NCI-H1694 (cell line): ENCODE measurements at regions not wholly inside any gene's neighbourhood (a gene's known extent, or its start where the extent isn't known, plus 50 kb on each side); places are given as distances from the start of the nearest gene placed in this dataset.

ENCODE experiments used
- DNase-seq: peaks from one replicate; lab custom pipeline; 2025; lab: John Stamatoyannopoulos, UW

- DNase-seq: no peak
These were observed 276.9 kb downstream of the UQCRFS1 start for GRCh38 chr19:28936001-28936400.

DNA sequence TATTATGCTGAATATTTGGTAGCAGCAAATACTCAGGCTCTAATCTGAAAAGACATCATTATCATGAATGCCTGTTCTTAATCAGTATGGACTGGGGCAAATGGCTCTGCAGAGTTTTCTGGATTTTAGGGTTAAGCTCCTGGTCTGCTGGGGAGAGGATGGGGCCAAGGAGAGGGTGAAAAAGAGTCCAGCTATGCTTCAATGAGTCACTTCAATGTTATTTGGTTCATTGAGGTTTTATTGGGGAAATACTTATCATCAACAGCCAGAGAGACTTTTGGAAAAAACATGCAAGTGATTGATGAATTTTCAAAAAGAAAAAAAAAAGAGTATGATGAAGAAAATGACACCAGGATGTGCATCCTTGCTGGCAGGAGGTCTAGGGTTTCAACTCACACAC is 278.3 kb downstream of the UQCRFS1 start:
- no peak for DNase-seq

DNA sequence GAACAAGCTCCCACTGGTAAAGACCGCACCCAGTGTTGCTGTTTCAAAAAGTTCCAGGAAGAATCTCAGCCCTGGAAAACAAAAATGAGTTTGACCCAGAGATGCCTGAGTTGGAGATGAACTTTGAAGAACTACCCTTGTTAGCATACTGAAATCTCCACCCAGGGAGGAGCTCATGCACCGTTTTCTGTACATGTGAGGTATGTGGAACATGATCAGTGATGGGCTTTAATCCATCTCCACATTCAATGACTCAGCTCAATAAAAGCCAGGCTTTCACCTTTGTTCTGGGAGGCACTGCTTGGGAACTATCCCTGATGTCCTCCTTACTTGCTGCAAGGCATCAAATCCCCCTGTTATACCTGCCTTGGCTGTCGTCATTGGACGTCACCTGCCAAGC is 279.9 kb downstream of the UQCRFS1 start:
- no peak for DNase-seq

- DNase-seq: no peak
These were observed 280.5 kb downstream of the UQCRFS1 start for GRCh38 chr19:28932446-28932845.

- no peak for DNase-seq
These were observed 283.9 kb downstream of the UQCRFS1 start for GRCh38 chr19:28929006-28929405.

GRCh38 chr19:28927456-28927855 is 285.5 kb downstream of the UQCRFS1 start:
- no peak for DNase-seq

DNA sequence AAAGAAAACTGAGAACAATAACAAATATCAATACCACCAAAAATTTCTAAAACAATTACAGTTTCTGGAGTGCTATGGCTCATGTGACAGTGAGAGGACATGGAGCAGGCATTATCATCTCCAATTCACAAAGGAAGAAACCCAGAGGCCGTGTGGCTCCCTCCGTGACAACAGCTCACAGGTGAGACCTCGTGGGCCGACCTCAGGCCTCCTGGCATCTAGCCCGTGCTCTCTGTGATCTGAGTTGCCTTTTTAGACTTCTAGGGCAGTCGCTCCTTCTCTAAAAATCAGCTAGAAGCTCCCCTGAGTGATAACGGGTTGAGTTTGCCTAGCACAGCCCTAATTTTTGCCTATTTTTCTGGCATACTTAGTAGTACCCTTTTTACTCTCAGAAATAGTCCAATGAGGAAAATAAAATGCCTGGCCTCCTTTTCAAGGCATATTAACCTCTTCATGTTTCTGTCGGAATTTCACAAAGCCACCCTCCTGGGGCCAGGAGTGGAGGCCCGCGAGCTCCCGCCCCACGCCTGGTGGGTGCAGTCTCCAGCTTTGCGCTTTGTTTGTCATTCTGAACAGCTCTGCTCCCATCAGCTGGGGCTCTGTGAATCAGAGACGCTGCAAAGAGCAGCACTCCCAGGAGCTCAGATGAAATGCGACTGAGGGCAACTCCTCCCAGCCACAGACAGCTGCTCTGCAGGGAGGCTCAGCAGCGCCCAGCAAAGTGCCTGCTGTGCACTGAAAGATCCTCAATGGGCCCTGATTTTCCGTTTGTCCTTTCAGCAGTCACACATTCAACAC is 292.5 kb downstream of the UQCRFS1 start:
- no peak for DNase-seq

GRCh38 chr19:28917621-28918020 is 295.3 kb downstream of the UQCRFS1 start:
- no peak for DNase-seq

GRCh38 chr19:28915737-28916460 is 297.1 kb downstream of the UQCRFS1 start:
- no peak for DNase-seq

- no peak for DNase-seq
These were observed 297.7 kb downstream of the UQCRFS1 start for GRCh38 chr19:28915202-28915601.

GRCh38 chr19:28914173-28914572 is 298.8 kb downstream of the UQCRFS1 start:
- no peak for DNase-seq

DNA sequence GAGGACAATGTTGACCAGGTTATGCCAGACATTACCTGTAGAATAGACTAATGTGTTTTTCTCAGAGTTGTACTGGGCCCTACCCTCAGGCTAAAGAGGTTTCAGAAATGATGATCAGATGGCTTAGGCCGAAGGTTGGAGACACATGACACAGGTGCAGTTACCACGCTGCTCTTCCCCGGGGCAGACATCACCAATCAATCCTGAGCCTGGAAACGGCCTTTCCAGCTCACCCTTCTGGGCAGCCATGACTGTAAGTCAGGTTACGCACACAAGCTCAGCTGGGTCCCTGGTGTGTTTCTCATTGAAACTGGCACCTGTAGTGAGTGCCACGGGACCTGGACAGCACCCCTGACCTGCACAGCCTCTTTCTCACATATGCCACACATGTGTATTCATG is 299.3 kb downstream of the UQCRFS1 start:
- DNase-seq: no peak

GRCh38 chr19:28908941-28909340 is 304.0 kb downstream of the UQCRFS1 start:
- DNase-seq: no peak

GRCh38 chr19:28907534-28907933 is 305.4 kb downstream of the UQCRFS1 start:
- DNase-seq: no peak

DNA sequence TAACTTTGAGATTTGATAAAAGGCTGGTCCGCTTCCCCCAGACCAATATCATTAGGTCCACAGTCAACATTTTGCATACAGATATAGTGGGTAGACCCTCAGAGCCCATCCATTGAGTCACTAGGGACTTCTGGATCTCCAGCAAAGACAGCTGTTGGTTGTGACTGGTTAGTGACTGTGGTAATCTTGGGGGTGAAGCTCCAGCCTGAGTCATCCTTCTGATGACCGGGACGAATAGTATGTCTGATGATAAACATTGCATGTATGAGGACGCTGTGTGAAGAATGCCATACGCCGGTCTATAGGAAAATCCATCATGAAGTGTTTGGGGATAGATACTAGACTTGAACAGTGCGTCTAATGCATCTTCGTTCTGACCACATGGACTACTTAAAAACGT is 307.0 kb downstream of the UQCRFS1 start:
- no peak for DNase-seq

DNA sequence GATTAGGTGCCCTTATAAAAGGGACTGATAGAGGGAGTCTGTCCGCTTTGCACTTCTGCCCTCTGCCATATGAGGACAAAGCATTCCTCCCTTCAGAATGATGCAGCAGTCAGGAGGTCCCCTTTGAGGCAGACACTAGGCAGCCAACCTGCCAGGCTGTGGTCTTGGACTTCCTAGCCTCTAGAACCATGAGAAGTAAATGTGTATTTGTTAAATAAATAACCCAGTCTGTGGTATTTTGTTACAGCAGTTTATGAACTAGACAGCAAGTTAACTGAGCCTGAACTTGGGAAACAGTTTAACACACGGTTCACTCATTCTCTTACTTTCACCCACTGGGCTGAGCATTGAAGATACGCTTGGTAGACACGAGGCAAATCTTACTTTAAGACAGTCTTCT is 313.2 kb downstream of the UQCRFS1 start:
- no peak for DNase-seq

DNA sequence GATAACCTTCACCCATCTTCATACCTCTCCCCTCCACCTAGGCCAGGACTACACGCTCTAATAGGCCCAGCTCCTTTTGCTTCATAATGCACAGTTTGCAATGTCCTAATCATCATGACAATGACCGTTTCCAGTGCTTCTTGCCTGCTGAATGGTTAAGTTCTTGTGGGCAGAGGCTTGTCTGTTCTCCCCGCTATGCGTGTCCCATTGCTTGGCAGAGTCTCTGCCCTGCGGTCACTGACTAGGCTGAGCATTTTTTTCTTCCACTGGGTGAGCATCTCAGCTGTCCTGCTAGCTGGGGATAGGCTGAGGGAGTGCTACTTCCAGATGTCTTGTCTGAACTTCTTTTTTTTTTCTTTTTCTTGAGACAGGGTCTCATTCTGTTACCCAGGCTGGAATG is 314.7 kb downstream of the UQCRFS1 start:
- DNase-seq: no peak

GRCh38 chr19:28889941-28890670 is 322.8 kb downstream of the UQCRFS1 start:
- no peak for DNase-seq

DNA sequence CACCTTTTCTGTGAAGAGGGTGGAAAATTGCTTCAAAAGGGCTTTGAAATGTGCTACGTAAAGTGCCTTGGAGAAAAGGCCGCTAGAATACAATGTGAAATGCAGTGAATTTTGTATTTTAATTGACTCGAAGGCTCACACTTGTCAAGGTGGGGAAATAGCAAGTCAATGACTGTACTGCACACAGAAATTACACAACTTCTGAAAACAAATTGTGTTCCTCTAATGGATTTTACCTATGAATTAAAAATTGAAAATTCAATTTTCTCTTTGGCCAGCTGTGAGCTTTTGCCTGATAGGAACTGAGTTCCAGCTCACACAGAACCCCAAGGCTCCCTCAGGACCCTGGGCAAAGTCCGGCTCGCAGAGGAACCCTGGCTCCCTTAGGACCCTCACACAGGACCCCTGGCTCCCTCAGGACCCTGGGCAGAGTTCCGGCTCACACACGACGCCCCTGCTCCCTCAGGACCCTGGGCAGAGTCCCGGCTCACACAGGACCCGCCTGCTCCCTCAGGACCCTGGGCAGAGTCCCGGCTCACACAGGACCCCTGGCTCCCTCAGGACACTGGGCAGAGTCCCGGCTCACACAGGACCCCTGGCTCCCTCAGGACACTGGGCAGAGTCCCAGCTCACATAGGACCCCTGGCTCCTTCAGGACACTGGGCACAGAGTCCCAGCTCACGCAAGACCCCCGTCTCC is 324.9 kb downstream of the UQCRFS1 start:
- no peak for DNase-seq

- no peak for DNase-seq
These were observed 326.2 kb downstream of the UQCRFS1 start for GRCh38 chr19:28886708-28887107.

DNA sequence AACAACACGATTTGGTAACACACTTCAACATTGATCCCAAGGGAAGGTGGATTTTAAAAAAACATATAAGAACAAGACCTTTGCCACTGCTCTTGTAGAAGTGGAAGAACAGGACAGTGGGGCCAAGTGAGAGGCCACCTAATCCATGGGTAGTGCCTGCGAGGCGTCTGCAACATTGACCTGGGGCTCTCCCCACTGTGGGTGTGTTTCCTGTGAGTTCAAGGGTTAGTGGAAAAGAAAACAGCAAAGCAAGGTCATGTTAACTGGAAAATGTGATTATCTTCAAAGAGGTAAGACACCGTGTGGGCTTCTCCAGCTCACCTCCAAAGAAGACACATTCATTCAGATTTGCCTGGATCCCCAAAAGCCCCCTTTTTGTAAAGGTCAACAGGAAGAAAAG is 327.0 kb downstream of the UQCRFS1 start:
- no peak for DNase-seq

- DNase-seq: no peak
These were observed 328.0 kb downstream of the UQCRFS1 start for GRCh38 chr19:28884786-28885476.
